ENCODE measurements at regions not wholly inside any gene's neighbourhood (a gene's known extent, or its start where the extent isn't known, plus 50 kb on each side); places are given as distances from the start of the nearest gene placed in this dataset.

DNA sequence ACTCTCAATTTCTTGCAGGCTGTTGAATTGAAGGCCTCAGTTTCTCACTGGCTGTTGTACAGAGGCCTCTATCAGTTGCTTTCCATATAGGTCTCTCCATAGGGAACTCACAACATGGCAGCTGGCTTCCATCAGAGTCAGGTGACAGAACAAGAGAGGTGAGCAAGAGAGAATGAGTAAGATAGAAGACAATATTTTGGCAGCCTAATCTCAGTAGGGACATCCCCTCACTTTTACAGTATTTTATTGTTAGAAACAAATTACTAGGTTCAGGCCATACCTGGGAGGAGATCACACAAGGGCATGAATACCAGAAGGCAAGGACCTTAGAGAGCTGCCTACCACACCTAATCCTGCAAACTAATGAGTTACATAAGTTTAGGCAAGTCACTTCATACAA, 162.8 kb downstream of the ATP6V1G3 start:
- H3K4me3 ChIP-seq (ENCODE audit: low read depth, low read length) = no peak overlapping the region
- TF ChIP-seq CTCF (IDR thresholded peaks at IDR 0.05; ENCODE audit: insufficient read depth, low read length) = no peak
- no peak for DNase-seq (ENCODE audit: low read depth)

DNA sequence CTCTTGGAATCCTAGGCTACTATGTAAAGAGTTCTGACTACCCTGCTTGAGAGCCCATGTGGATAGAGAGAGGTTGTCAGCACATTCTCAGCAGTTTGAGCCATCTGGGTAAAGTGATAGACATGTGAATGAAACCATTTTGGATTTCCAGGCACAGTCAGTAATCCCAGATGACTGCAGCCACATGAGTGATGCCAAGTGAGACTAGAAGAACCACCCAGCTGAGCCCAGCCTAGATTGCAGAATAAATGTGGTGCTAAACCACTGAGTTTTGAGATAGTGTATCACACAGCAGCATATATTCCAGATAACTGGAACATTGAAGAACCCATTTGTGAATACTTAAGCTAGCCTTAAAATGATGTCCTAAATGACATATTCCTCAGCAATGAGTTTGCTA, 166.2 kb downstream of the ATP6V1G3 start:
- no peak overlapping the region for H3K4me3 ChIP-seq (ENCODE audit: low read depth, low read length)
- DNase-seq (ENCODE audit: low read depth) = no peak
- no peak for TF ChIP-seq CTCF (IDR thresholded peaks at IDR 0.05; ENCODE audit: insufficient read depth, low read length)

DNA sequence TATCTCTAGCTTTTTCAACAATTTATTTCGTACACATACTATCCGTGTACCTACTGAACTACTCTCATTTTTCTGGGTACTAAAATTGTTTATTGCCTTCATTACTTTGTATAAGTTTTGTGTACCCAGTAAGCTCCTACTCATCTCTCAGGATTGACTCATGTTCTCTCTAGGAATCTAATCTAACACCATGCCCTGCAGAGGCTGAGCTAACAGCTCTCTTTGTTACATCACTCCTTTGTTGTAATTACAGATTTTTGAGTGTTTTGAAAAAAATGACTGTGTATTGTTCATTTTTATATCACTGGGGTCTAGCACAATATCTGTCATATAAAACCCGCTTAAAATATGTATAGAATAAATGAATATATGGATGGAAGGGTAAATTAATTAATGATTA, 167.1 kb downstream of the ATP6V1G3 start:
- DNase-seq (ENCODE audit: low read depth) = peak; percentile 9
- TF ChIP-seq CTCF (IDR thresholded peaks at IDR 0.05; ENCODE audit: insufficient read depth, low read length) = no peak
- H3K4me3 ChIP-seq (ENCODE audit: low read depth, low read length) = no peak overlapping the region
